GM12878 (cell line): ENCODE measurements at regions not wholly inside any gene's neighbourhood (a gene's known extent, or its start where the extent isn't known, plus 50 kb on each side); places are given as distances from the start of the nearest gene placed in this dataset.

Source experiments
- ATAC-seq: fragments of 200-7000 bp; cut with Tn5 transposase; 3 replicates; pipeline ENCODE4 v1.9.1; 2020; ENCODE audit warnings: mild to moderate bottlenecking, moderate library complexity
- BruUV-seq: library from RNA; stranded (reverse); fragments of 400-500 nt; replicated peaks from 2 replicates; lab custom pipeline; 2021; lab: Mats Ljungman, UMichigan
- CTCF ChIA-PET: fragments of 300-600 bp; sonication (Branson Sonifier 250); formaldehyde crosslinking; extraction: SDS; loops from one replicate; lab custom pipeline; 2021; ENCODE audit warnings: inconsistent platforms; lab: Yijun Ruan, JAX
- POLR2A ChIA-PET: fragments of 350-600 bp; formaldehyde crosslinking; extraction: SDS; loops from one replicate; lab custom pipeline; 2021; ENCODE audit warnings: inconsistent platforms; lab: Charles Lee
- RAD21 ChIA-PET: fragments of 300-600 bp; sonication (Branson Sonifier 250); formaldehyde crosslinking; loops from one replicate; lab custom pipeline; 2023; ENCODE audit warnings: antibody characterized with exemption; ENCODE audit not compliant: unreplicated experiment; lab: Charles Lee
- SMC1A ChIA-PET: fragments of 300-600 bp; sonication (Branson Sonifier 250); formaldehyde crosslinking; loops from one replicate; lab custom pipeline; 2023; ENCODE audit not compliant: unreplicated experiment, uncharacterized antibody; lab: Charles Lee
- DNase-seq: peaks from one replicate; pipeline ENCODE4 v3.0.0-alpha.2; 2011; ENCODE audit warnings: low read depth, low spot score
- FAIRE-seq: peaks from 3 replicates; lab custom pipeline; 2011; peaks lifted over from hg19 to GRCh38; lab: Jason Lieb, UNC
- H2AFZ ChIP-seq: 2 replicates; pipeline ENCODE4 v1.6.0; 2011; ENCODE audit warnings: low read depth, low read length, control low read depth; ENCODE audit not compliant: control insufficient read depth
- H3K27ac ChIP-seq: 2 replicates; pipeline ENCODE4 v1.5.1; 2011; ENCODE audit warnings: control low read depth; ENCODE audit not compliant: control insufficient read depth, insufficient read depth
- H3K27me3 ChIP-seq, 2 experiments: replicated peaks in 1 of 2; 2 replicates each; pipeline versions ENCODE4 v1.6.0 to v1.6.1; 2011; ENCODE audit warnings: low read length in 1 of 2; ENCODE audit not compliant: control insufficient read depth in 2 of 2, insufficient read depth in 2 of 2
- H3K36me3 ChIP-seq, 2 experiments: 2 replicates each; pipeline ENCODE4 v1.5.1; 2011; ENCODE audit warnings: low read length in 1 of 2; ENCODE audit not compliant: control insufficient read depth in 2 of 2, insufficient read depth in 2 of 2
- H3K4me1 ChIP-seq: 2 replicates; pipeline ENCODE4 v1.6.1; 2011; ENCODE audit warnings: mild to moderate bottlenecking, low read length, moderate library complexity, mixed read lengths; ENCODE audit not compliant: control insufficient read depth, insufficient read depth
- H3K4me2 ChIP-seq: 2 replicates; pipeline ENCODE4 v1.6.0; 2011; ENCODE audit warnings: control low read depth; ENCODE audit not compliant: control insufficient read depth, insufficient read depth
- H3K4me3 ChIP-seq: fragments of 200-600 bp; sonication (generic); 2 replicates; pipeline ENCODE4 v1.5.1; 2016
- H3K79me2 ChIP-seq: 2 replicates; pipeline ENCODE4 v1.6.0; 2011; ENCODE audit warnings: low read length; ENCODE audit not compliant: control insufficient read depth, insufficient read depth
- H3K9ac ChIP-seq: 2 replicates; pipeline ENCODE4 v1.8.0; 2011; ENCODE audit warnings: low read length, control low read depth, mixed read lengths; ENCODE audit not compliant: control insufficient read depth, insufficient read depth
- H3K9me3 ChIP-seq: replicated peaks from 3 replicates; pipeline ENCODE4 v1.5.1; 2011; ENCODE audit warnings: mild to moderate bottlenecking, low read length; ENCODE audit not compliant: control insufficient read depth, insufficient read depth
- H4K20me1 ChIP-seq: 2 replicates; pipeline ENCODE4 v1.6.0; 2011; ENCODE audit not compliant: control insufficient read depth, insufficient read depth
- BRCA1 ChIP-seq: IDR thresholded peaks from 2 replicates; pipeline ENCODE4 v1.6.1; 2011; ENCODE audit warnings: low read depth, low read length, improper control_type of control experiment
- CUX1 ChIP-seq: IDR thresholded peaks from 2 replicates; pipeline ENCODE4 v1.6.1; 2012; ENCODE audit warnings: improper control_type of control experiment, low read depth, low read length; ENCODE audit not compliant: insufficient replicate concordance
- FOXK2 ChIP-seq: fragments of 450-650 bp; IDR thresholded peaks from 2 replicates; pipeline ENCODE4 v1.6.1; 2017; ENCODE audit warnings: mild to moderate bottlenecking, moderate library complexity
- GABPA ChIP-seq: IDR thresholded peaks from 2 replicates; pipeline ENCODE4 v1.6.1; 2014; ENCODE audit warnings: antibody characterized with exemption, low read depth, mild to moderate bottlenecking, inconsistent platforms
- HDAC2 ChIP-seq: fragments of 200-600 bp; sonication (generic); IDR thresholded peaks from 2 replicates; pipeline ENCODE4 v1.6.1; 2017
- JUNB ChIP-seq: IDR thresholded peaks from 2 replicates; pipeline ENCODE4 v1.6.1; 2016; ENCODE audit warnings: antibody characterized with exemption, mild to moderate bottlenecking
- NFIC ChIP-seq: IDR thresholded peaks from 2 replicates; pipeline ENCODE4 v1.6.1; 2012; ENCODE audit warnings: low read depth, mild to moderate bottlenecking, inconsistent platforms, low read length, moderate library complexity
- SKIL ChIP-seq: fragments of 450-650 bp; IDR thresholded peaks from 2 replicates; pipeline ENCODE4 v1.6.1; 2017; ENCODE audit warnings: mild to moderate bottlenecking, low read depth, inconsistent platforms; ENCODE audit not compliant: poor library complexity, severe bottlenecking
- TBL1XR1 ChIP-seq: IDR thresholded peaks from 2 replicates; pipeline ENCODE4 v1.6.1; 2012; ENCODE audit warnings: low read depth, low read length, improper control_type of control experiment
- WRNIP1 ChIP-seq: IDR thresholded peaks from 2 replicates; pipeline ENCODE4 v1.6.1; 2011; ENCODE audit warnings: low read depth, low read length, improper control_type of control experiment, borderline replicate concordance
- WGBS: methylation state at CpG from one replicate; pipeline ENCODE4 v1.1.6; 2016; ENCODE audit warnings: low lambda C conversion rate; ENCODE audit not compliant: insufficient replicate concordance, insufficient coverage; ENCODE audit errors: missing lambda C conversion rate; 5-methylcytosine and 5-hydroxymethylcytosine counted together
- in situ Hi-C: fragments of 300-500 bp; cut with MboI; formaldehyde crosslinking; loops from 9 replicates; pipeline ENCODE4 v1.14.3; 2018; ENCODE audit warnings: mixed read lengths
- intact Hi-C: fragments of 100-400 bp; cut with micrococcal nuclease; formaldehyde crosslinking; loops from one replicate; pipeline ENCODE4 v1.14.2; 2022; ENCODE audit not compliant: unreplicated experiment

DNA sequence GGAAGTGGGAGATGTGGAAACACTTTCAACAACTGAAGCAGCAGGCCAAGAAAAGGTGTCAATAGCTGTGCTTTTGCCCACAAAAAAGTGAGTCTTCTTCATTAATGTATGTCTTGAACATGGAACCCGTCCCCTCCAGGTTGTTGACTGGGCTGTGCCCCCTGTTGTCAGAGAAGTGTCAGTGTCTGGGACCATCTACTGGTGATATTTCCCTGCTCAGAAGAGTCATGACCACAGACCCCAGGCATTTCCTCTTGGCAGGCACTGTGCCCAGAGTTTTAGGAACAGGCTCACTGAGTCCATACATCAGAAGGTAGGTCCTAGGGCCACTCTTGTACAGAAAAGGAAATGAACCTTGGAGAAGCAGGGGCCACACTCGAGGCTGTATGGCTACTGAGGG lies 54.8 kb upstream of the LARS2 start:
- FAIRE-seq, result no peak
- in situ Hi-C loops (no loop called here), intact Hi-C loops (no loop called here)
- Histone ChIP-seq H3K4me2 (no peak overlapping the region), H3K9ac (no peak overlapping the region), H3K9me3 (no peaks in the 10 kb centered on the region), H3K79me2 (no peaks in the 10 kb centered on the region), H3K27ac (no peak overlapping the region), H3K4me3 (no peak overlapping the region), H3K36me3 (no peaks in the 10 kb centered on the region), H4K20me1 (no peaks in the 10 kb centered on the region), H2AFZ (no peak overlapping the region), H3K27me3 (peaks cover 0 to 2% of the 10 kb centered on the region in 2 experiments), H3K4me1 (no peaks in the 10 kb centered on the region)
- POLR2A ChIA-PET, result no interaction called here
- CTCF ChIA-PET, result interaction anchor here (0.6 to 2.9 kb wide), 3 partner anchors 8 to 295 kb away, joined by 5 to 11 read pairs (median 8); no protein-coding TSS in a partner anchor
- WGBS, result 4% methylated on average over 2 of the region's 2 CpGs
- SMC1A ChIA-PET, result interaction anchor here (1.4 to 2.1 kb wide), 3 partner anchors 60 to 295 kb away, joined by 3 to 7 read pairs (median 6); no protein-coding TSS in a partner anchor
- RAD21 ChIA-PET, result interaction anchor here (0.6 to 0.7 kb wide), 2 partner anchors 42 to 255 kb away, joined by 3 read pairs; no protein-coding TSS in a partner anchor
- TF ChIP-seq JUNB, result no peak
- TF ChIP-seq WRNIP1, result no peak
- TF ChIP-seq GABPA, result no peak
- no peak for TF ChIP-seq TBL1XR1
- no peak for TF ChIP-seq BRCA1
- TF ChIP-seq HDAC2, result no peak
- no peak for TF ChIP-seq NFIC
- TF ChIP-seq FOXK2, result no peak
- DNase-seq, result no peak
- no peak for ATAC-seq
- no TSS peak for BruUV-seq

- BruUV-seq, result no TSS peak
- Histone ChIP-seq H3K9me3 (no peaks in the 10 kb centered on the region), H4K20me1 (no peaks in the 10 kb centered on the region), H3K27ac (no peak overlapping the region), H2AFZ (no peak overlapping the region), H3K4me1 (no peaks in the 10 kb centered on the region), H3K79me2 (no peaks in the 10 kb centered on the region), H3K27me3 (peaks cover 0 to 2% of the 10 kb centered on the region in 2 experiments; a peak in 3 of 4 replicates), H3K9ac (no peak overlapping the region), H3K4me2 (no peak overlapping the region), H3K4me3 (no peak overlapping the region), H3K36me3 (no peaks in the 10 kb centered on the region)
- ChIA-PET POLR2A (interaction anchor here (0.6 kb wide), 1 partner anchor 150 kb away, joined by 3 read pairs; no protein-coding TSS in a partner anchor), CTCF (interaction anchor here (1.0 kb wide), 1 partner anchor 297 kb away, joined by 3 read pairs; no protein-coding TSS in a partner anchor), RAD21 (no interaction called here), SMC1A (interaction anchor here (0.6 kb wide), 1 partner anchor 215 kb away, joined by 3 read pairs; no protein-coding TSS in a partner anchor)
- DNase-seq, result no peak
- no peak for FAIRE-seq
- ATAC-seq, result no peak
- intact Hi-C loops (loop anchor here (5.0 kb wide), 1 partner anchor 296 kb away; no protein-coding TSS in a partner anchor), in situ Hi-C loops (no loop called here)
- WGBS, result 20% methylated on average over 12 of the region's 12 CpGs
- TF ChIP-seq SKIL, result no peak
- no peak for TF ChIP-seq CUX1
Measured at GRCh38 chr3:45337839-45338470, 50.4 kb upstream of the LARS2 start.
